ENCODE measurements at regions not wholly inside any gene's neighbourhood (a gene's known extent, or its start where the extent isn't known, plus 50 kb on each side); places are given as distances from the start of the nearest gene placed in this dataset.
"Not testable (repeated sequence)": the region's sequence is repeated elsewhere in the genome, so short reads cannot be mapped to it uniquely, and the experiment has no call there.

GRCh38 chr7:79951415-79951814 is 183.2 kb upstream of the GNAI1 start:
- DNase-seq, result no peak

DNA sequence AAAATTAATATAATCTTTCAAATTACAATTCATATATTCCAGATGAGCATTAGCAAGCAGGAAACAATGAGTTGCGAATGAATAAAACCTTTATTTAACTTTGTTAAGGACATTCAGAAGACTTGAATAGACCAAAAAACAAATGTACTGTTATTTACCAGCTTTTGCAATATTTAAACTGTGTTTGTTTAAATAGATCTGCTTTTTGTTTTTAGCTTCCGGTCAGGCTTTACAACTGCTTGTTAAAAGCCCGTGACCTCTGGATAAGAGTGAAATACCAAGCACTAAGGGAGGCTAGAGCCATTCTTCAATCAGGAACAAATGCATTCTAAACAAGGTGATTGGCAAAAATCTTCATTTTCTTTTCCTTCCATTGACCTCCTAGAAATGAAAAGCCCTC is 184.9 kb upstream of the GNAI1 start:
- DNase-seq, result no peak

GRCh38 chr7:79936281-79936983 is 198.2 kb upstream of the GNAI1 start:
- no peak for DNase-seq

- no peak for DNase-seq
These were observed 199.9 kb upstream of the GNAI1 start for GRCh38 chr7:79934727-79935126.

DNA sequence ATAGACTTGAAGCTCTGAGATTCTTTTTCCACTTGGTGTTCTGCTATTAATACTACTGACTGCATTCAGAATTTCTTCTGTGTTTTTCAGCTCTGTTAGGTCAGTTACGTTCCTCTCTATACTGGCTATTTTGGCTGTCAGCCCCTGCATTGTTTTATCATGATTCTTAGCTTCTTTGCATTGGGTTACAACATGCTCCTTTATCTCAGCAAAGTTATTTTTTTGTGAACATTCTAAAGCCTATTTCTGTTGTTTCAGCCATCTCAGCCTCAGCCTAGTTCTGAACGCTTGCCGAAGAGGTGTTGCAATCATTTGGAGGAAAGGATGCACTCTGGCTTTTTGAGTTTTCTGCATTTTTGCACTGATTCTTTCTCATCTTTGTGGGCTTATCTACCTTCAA is 201.5 kb upstream of the GNAI1 start:
- DNase-seq, result no peak

DNA sequence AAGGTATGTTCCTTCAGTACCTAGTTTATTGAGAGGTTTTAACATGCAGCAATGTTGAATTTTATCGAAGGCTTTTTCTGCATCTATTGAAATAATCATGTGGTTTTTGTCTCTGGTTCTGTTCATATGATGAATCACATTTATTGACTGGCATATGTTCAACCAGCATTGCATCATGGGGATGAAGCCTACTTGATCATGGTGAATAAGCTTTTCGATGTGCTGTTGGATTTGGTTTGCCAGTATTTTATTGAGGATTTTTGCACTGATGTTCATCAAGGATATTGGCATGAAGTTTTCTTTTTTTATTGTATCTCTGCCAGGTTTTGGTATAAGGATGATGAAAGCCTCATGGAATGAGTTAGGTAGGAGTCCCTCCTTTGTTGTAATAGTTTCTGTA is 204.0 kb upstream of the GNAI1 start:
- DNase-seq, result no peak

DNA sequence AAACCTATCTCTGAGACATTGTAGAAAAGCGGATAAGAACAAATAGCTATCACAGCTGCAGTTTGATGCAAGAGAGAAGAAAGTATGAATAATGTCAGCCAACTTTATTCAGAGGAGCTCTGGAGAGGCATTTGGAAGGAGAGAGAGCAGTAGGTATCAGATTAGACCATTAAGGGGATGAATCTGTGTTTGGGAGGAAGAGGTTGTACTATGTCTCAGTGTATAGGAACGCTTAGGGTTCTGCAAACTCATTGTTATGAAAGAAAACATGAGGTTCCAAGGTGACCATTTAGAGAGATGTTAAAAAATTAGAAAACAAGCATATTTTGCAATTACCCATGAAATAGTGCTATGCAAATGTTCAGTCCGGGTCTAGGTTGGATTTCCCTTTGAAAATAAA is 207.5 kb upstream of the GNAI1 start:
- no peak for DNase-seq

GRCh38 chr7:79923953-79924352 is 210.7 kb upstream of the GNAI1 start:
- no peak for DNase-seq

DNA sequence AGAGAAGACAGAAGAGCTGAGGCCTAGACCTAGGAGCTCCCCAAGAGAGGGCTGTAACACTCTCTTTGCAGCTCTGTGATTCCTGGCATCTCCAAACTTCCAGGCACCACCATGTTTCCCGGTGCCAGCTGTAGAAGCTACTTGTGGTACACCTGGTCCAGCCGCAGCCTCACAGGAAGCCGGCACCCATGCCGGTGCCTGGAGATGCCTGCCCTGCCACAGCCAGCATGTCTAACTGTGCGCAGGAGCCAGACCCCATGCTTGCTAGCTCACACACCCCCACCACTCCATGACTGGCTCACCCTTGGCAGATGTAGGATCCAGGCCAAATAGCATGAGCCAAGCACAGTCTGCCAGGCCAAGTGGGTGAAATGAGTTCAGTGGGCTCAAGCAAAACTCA is 211.7 kb upstream of the GNAI1 start:
- DNase-seq, result no peak

- no peak for DNase-seq
These were observed 212.7 kb upstream of the GNAI1 start for GRCh38 chr7:79921976-79922375.

DNA sequence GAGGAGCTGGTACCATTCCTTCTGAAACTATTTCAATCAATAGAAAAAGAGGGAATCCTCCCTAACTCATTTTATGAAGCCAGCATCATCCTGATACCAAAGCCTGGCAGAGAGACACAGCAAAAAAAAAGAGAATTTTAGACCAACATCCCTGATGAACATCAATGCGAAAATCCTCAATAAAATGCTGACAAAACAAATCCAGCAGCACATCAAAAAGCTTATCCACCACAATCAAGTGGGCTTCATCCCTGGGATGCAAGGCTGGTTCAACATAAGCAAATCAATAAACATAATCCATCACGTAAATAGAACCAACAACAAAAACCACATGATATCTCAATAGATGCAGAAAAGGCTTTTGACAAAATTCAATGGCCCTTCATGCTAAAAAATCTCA is 216.0 kb upstream of the GNAI1 start:
- DNase-seq, result not testable (repeated sequence)

- DNase-seq, result not testable (repeated sequence)
These were observed 219.3 kb upstream of the GNAI1 start for GRCh38 chr7:79915346-79915745.

DNA sequence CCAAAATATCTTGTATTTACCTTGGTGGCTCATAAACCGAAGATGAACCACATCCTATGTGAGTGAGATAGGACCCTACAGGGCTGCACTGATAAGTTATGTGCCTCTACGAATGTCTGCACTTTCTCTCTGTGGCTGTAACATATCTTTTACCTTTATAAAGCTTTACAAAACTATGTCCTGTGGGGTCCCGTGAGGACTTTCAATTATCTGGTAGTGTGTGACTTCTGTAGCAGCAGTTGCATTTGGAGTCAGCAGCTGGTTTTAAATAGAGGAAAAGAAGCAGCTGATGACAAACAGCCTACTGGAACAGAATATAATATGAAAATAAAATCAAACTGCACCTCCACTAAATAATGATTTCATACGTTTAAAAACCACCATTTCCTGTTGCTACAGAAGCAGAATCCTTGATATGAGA is 222.4 kb upstream of the GNAI1 start:
- no peak for DNase-seq

- no peak for DNase-seq
These were observed 223.2 kb upstream of the GNAI1 start for GRCh38 chr7:79911420-79911819.

GRCh38 chr7:79909176-79909575 is 225.5 kb upstream of the GNAI1 start:
- DNase-seq, result no peak

DNA sequence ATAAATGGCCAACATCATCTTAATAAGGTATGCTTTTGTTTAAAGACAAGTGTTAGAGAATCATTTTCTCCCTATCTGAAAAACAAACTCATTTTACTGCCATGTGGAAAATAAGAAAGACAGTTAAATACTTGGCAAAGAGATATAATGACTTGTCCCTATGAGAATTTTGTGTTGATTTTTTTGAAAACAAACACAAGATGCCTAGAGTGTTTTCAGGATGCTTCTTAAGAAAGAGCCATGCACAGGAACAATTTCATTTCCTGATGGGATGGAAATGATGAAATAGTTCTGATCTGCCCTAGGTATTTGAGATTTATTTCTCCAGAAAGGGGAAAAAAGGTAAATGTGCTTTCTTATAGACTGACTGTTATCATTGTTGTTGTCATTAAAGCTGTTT is 237.5 kb upstream of the GNAI1 start:
- no peak for DNase-seq

GRCh38 chr7:79893991-79894390 is 240.6 kb upstream of the GNAI1 start:
- DNase-seq, result no peak

- no peak for DNase-seq
These were observed 251.7 kb upstream of the GNAI1 start for GRCh38 chr7:79882922-79883321.

GRCh38 chr7:79880312-79880711 is 254.3 kb upstream of the GNAI1 start:
- DNase-seq, result no peak

DNA sequence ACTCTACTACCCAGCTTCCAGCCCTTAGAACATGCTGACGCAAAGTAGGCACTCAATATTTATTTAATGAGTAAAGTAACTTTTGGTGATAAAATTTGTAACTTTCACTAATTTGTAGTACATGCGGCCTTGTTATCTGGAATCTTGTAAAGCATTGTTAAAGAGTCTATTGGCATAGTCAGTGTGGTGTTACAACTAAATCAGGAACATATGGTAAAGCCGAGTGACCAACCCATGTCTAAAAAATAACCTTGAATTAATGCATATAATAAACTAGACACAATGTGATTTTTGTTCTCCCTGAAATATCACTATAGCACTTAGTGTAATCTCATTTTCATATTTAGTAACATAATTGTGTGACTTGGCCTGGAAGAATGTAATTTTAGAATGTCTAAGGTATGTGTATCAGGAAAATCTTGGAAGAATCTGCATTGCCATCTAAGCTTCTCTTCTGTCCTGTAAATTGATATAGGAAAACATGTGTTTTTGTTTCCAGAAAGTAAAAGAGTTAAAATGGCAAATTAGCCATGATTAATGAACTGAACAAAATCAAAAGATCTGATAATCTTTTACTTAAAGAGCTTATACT is 256.7 kb upstream of the GNAI1 start:
- no peak for DNase-seq

DNA sequence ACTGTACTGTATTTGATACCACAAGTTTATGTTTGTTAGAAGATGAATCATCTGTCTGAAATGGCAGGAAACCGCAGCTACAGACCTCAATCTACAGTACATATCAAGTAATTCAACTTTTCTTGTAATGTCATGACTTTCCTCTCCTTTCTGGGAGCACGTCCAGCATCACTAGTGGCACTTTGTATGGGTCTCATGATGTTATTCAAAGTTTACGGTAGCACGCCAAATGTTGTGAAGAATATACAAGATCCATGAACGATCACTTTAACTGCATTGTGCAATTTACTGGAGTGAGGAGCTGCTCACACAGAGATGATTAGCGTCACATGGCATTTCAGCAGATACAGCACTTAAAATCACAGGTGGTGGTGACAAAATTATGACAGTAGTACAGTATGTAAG is 257.8 kb upstream of the GNAI1 start:
- DNase-seq, result no peak

DNA sequence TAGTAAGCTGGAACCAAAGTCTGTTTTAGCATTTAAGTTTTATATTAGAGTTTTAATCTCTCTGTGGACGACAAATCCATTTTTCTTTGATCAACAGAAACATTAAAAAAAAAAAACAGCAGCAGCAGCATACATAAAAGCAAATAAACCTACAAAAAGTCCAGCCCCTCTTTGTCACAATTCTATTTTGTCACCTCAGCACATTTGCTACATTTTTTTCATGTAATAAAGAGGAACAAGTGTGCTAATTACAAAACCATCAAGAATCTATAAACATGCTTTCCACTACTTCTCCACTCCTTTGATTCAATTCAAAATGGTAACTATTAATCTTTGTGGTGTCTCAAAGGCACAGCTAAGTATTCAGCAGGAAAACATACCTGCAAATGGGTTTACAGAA is 259.8 kb upstream of the GNAI1 start:
- DNase-seq, result no peak

DNA sequence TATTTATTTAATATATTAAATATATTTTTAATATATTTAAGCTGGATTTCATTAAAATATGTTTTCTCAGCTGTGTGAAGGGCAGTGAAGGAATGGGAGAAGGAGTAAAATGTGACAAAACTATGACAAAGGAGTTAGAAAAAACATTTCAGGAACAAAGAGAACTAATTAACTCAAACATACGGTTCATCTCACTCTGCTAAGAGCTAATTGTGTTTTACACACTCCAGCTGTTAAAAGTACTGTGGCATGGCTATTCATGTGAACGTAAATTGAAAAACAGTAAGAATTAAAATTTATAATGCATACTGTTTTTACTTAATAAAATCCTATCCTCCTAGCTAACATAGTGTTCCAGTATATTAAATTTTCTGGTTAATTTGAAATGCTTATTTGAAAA is 262.5 kb upstream of the GNAI1 start:
- no peak for DNase-seq

DNA sequence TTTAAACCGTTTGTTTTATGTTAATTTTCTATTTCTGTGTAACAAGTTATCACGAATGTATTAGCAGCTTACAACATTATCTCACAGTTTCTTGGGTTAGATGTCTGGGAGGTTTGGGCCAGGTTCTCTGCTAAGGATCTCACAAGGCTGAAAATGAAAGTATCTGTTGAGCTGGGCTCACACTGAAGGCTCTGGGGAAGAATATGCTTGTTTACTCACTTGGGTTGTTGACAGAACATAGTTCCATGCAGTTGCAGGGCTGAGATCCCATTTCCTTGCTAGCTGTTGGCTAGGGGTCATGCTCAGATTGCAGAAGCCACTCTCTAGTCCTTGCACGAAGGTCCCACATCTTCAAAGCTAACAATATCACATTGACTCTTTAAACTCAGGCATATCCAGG is 266.6 kb upstream of the GNAI1 start:
- no peak for DNase-seq
